SK-N-SH (cell line): ENCODE measurements at regions not wholly inside any gene's neighbourhood (a gene's known extent, or its start where the extent isn't known, plus 50 kb on each side); places are given as distances from the start of the nearest gene placed in this dataset.

Source experiments
- CTCF ChIA-PET: fragments of 300-600, 350-600 bp; formaldehyde crosslinking; extraction: SDS; loops from one replicate; lab custom pipeline; 2021; lab: Yijun Ruan, JAX
- POLR2A ChIA-PET: fragments of 350-600 bp; sonication (Branson Sonifier 250); formaldehyde crosslinking; extraction: SDS; loops from one replicate; lab custom pipeline; 2020; ENCODE audit warnings: antibody characterized with exemption, inconsistent platforms; lab: Yijun Ruan, JAX
- DNase-seq: peaks from one replicate; pipeline ENCODE4 v3.0.0; 2012
- H2AFZ ChIP-seq: fragments of 200-600 bp; sonication (generic); 2 replicates; pipeline ENCODE4 v1.8.1; 2016; ENCODE audit warnings: antibody characterized with exemption, mild to moderate bottlenecking, low read depth
- H3F3A ChIP-seq: fragments of 200-600 bp; sonication (generic); replicated peaks from 2 replicates; pipeline ENCODE3; 2016; ENCODE audit warnings: antibody characterized with exemption, mild to moderate bottlenecking; ENCODE audit not compliant: insufficient read depth
- H3K27ac ChIP-seq, 2 experiments: fragments of 200-500 bp in 1 of 2; fragments of 200-600 bp in 1 of 2; sonication (Bioruptor generic) in 1 of 2; sonication (generic), shearing (Covaris generic) in 1 of 2; 2 replicates each; pipeline versions ENCODE4 v1.5.1 to v1.6.1; 2014 to 2016; ENCODE audit warnings: low read depth in 2 of 2, inconsistent platforms in 1 of 2, low read length in 1 of 2, mild to moderate bottlenecking in 1 of 2, mixed read lengths in 1 of 2
- H3K27me3 ChIP-seq: fragments of 200-600 bp; sonication (generic), shearing (Covaris generic); 2 replicates; pipeline ENCODE4 v1.6.1; 2016; ENCODE audit warnings: mixed run types; ENCODE audit not compliant: insufficient read depth
- H3K36me3 ChIP-seq, 2 experiments: fragments of 200-500 bp in 1 of 2; fragments of 200-600 bp in 1 of 2; sonication (Bioruptor generic) in 1 of 2; sonication (generic) in 1 of 2; replicated peaks in 1 of 2; 2 replicates each; pipeline versions ENCODE3 to v1.5.1; 2014 to 2016; ENCODE audit warnings: low read length in 1 of 2, mild to moderate bottlenecking in 1 of 2; ENCODE audit not compliant: insufficient read depth in 2 of 2, control insufficient read depth in 1 of 2
- H3K4me1 ChIP-seq, 2 experiments: fragments of 200-500 bp in 1 of 2; fragments of 200-600 bp in 1 of 2; sonication (Bioruptor generic) in 1 of 2; sonication (generic), shearing (Covaris generic) in 1 of 2; 2 replicates each; pipeline versions ENCODE4 v1.5.1 to v1.6.1; 2014 to 2016; ENCODE audit warnings: low read depth in 1 of 2, low read length in 1 of 2, mixed run types in 1 of 2; ENCODE audit not compliant: insufficient read depth in 2 of 2, control insufficient read depth in 1 of 2
- H3K4me2 ChIP-seq: fragments of 200-600 bp; sonication (generic), shearing (Covaris generic); 2 replicates; pipeline ENCODE4 v1.6.1; 2017; ENCODE audit warnings: mixed run types
- H3K4me3 ChIP-seq, 2 experiments: fragments of 200-500 bp in 1 of 2; fragments of 200-600 bp in 1 of 2; sonication (Bioruptor generic) in 1 of 2; sonication (generic), shearing (Covaris generic) in 1 of 2; 2 replicates each; pipeline versions ENCODE4 v1.5.1 to v1.8.1; 2014 to 2016; ENCODE audit warnings: low read depth in 2 of 2, inconsistent platforms in 1 of 2, low read length in 1 of 2, mild to moderate bottlenecking in 1 of 2, mixed read lengths in 1 of 2, moderate library complexity in 1 of 2
- H3K79me2 ChIP-seq: fragments of 200-600 bp; sonication (generic); 2 replicates; pipeline ENCODE4 v1.8.1; 2017; ENCODE audit warnings: mild to moderate bottlenecking; ENCODE audit not compliant: insufficient read depth
- H3K9ac ChIP-seq: fragments of 200-600 bp; sonication (generic); 2 replicates; pipeline ENCODE4 v1.6.1; 2017; ENCODE audit warnings: mixed run types
- H3K9me2 ChIP-seq: fragments of 200-600 bp; sonication (generic); 2 replicates; pipeline ENCODE4 v1.6.1; 2017; ENCODE audit warnings: mixed run types
- H3K9me3 ChIP-seq: fragments of 200-600 bp; sonication (generic); 2 replicates; pipeline ENCODE4 v1.6.1; 2017; ENCODE audit warnings: mixed run types, mild to moderate bottlenecking, moderate library complexity
- H4K20me1 ChIP-seq: fragments of 200-600 bp; sonication (generic); 2 replicates; pipeline ENCODE4 v1.6.1; 2017; ENCODE audit warnings: mild to moderate bottlenecking, mixed run types; ENCODE audit not compliant: insufficient read depth
- ELF1 ChIP-seq: IDR thresholded peaks from 2 replicates; pipeline ENCODE4 v1.4.0; 2012
- EZH2phosphoT487 ChIP-seq: fragments of 200-600 bp; sonication (generic); IDR thresholded peaks from 2 replicates; pipeline ENCODE4 v1.6.1; 2017; ENCODE audit warnings: low read depth, mixed run types, mild to moderate bottlenecking, antibody characterized with exemption, moderate library complexity, borderline replicate concordance
- FOSL2 ChIP-seq: IDR thresholded peaks from 2 replicates; pipeline ENCODE4 v1.4.0; 2012; ENCODE audit warnings: low read depth, mild to moderate bottlenecking, moderate library complexity, borderline replicate concordance
- NRF1 ChIP-seq: IDR thresholded peaks from 2 replicates; pipeline ENCODE4 v1.6.1; 2012; ENCODE audit warnings: low read depth, mild to moderate bottlenecking, low read length
- RAD21 ChIP-seq: IDR thresholded peaks from 2 replicates; pipeline ENCODE4 v1.6.1; 2012; ENCODE audit warnings: mild to moderate bottlenecking, low read length
- SMC3 ChIP-seq: IDR thresholded peaks from 2 replicates; pipeline ENCODE4 v1.6.1; 2012; ENCODE audit warnings: low read depth, low read length, improper control_type of control experiment
- TAF1 ChIP-seq: IDR thresholded peaks from 2 replicates; pipeline ENCODE4 v1.6.1; 2012; ENCODE audit warnings: low read depth, mild to moderate bottlenecking, low read length, moderate library complexity, borderline replicate concordance
- TCF12 ChIP-seq: IDR thresholded peaks from 2 replicates; pipeline ENCODE4 v1.4.0; 2012
- YY1 ChIP-seq: IDR thresholded peaks from 2 replicates; pipeline ENCODE4 v1.4.0; 2012; ENCODE audit warnings: low read depth, mild to moderate bottlenecking
- WGBS: methylation state at CpG from one replicate; pipeline ENCODE4 v1.1.6; 2017; ENCODE audit warnings: low lambda C conversion rate; 5-methylcytosine and 5-hydroxymethylcytosine counted together
- TF ChIP-seq, protein P1 (sequence below): IDR thresholded peaks from 2 replicates; pipeline ENCODE4 v1.4.0; 2012; ENCODE audit warnings: low read depth, borderline replicate concordance
- TF ChIP-seq, protein P2 (sequence below): IDR thresholded peaks from 2 replicates; pipeline ENCODE4 v1.6.1; 2012; ENCODE audit warnings: mild to moderate bottlenecking, low read depth, low read length, moderate library complexity

DNA sequence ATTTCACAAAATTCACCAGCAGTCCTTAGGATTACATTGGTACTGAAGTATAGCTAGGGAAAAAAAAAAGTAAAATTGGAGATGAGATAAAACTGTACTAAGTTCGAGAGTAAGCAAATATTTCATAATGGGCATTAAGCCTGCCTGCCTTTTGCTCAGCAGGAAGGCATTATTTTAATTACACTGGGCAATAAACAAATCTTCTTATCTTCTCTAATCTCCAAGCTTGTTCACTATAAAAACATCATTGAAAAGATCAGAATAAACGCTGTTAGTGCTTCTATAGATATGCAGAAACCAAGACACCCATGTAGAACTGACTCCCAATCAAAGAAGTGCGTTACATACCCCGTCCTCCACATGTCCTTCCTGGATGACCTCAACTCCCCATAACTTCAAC is 174.2 kb upstream of the CHODL start:
- H3K36me3 ChIP-seq = no peaks in the 10 kb centered on the region
- H3F3A ChIP-seq = no peaks in the 10 kb centered on the region
- CTCF ChIA-PET = interaction anchor here (0.7 kb wide), 1 partner anchor 1113 kb away, joined by 3 read pairs; no protein-coding TSS in a partner anchor
- no peak overlapping the region for H3K27ac ChIP-seq
- H3K4me1 ChIP-seq = no peaks in the 10 kb centered on the region; a peak in 1 of 4 replicates
- H4K20me1 ChIP-seq = no peaks in the 10 kb centered on the region
- no peaks in the 10 kb centered on the region for H3K9me2 ChIP-seq
- no peaks in the 10 kb centered on the region for H3K9me3 ChIP-seq
- H2AFZ ChIP-seq = no peak overlapping the region
- no peaks in the 10 kb centered on the region for H3K27me3 ChIP-seq
- no peak overlapping the region for H3K4me2 ChIP-seq
- WGBS = 0% methylated on average over 4 of the region's 4 CpGs
- no peaks in the 10 kb centered on the region for H3K79me2 ChIP-seq
- TF ChIP-seq TAF1 (no peak), NRF1 (no peak), YY1 (no peak), EZH2phosphoT487 (no peak), ELF1 (no peak), TCF12 (no peak), SMC3 (no peak), RAD21 (no peak)
- TF ChIP-seq, protein P1, sequence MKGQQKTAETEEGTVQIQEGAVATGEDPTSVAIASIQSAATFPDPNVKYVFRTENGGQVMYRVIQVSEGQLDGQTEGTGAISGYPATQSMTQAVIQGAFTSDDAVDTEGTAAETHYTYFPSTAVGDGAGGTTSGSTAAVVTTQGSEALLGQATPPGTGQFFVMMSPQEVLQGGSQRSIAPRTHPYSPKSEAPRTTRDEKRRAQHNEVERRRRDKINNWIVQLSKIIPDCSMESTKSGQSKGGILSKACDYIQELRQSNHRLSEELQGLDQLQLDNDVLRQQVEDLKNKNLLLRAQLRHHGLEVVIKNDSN = no peak
- TF ChIP-seq, protein P2, sequence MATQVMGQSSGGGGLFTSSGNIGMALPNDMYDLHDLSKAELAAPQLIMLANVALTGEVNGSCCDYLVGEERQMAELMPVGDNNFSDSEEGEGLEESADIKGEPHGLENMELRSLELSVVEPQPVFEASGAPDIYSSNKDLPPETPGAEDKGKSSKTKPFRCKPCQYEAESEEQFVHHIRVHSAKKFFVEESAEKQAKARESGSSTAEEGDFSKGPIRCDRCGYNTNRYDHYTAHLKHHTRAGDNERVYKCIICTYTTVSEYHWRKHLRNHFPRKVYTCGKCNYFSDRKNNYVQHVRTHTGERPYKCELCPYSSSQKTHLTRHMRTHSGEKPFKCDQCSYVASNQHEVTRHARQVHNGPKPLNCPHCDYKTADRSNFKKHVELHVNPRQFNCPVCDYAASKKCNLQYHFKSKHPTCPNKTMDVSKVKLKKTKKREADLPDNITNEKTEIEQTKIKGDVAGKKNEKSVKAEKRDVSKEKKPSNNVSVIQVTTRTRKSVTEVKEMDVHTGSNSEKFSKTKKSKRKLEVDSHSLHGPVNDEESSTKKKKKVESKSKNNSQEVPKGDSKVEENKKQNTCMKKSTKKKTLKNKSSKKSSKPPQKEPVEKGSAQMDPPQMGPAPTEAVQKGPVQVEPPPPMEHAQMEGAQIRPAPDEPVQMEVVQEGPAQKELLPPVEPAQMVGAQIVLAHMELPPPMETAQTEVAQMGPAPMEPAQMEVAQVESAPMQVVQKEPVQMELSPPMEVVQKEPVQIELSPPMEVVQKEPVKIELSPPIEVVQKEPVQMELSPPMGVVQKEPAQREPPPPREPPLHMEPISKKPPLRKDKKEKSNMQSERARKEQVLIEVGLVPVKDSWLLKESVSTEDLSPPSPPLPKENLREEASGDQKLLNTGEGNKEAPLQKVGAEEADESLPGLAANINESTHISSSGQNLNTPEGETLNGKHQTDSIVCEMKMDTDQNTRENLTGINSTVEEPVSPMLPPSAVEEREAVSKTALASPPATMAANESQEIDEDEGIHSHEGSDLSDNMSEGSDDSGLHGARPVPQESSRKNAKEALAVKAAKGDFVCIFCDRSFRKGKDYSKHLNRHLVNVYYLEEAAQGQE = no peak
- TF ChIP-seq, all 33 proteins: peak for 0
- H3K9ac ChIP-seq = no peak overlapping the region
- POLR2A ChIA-PET = no interaction called here
- H3K4me3 ChIP-seq = no peak overlapping the region
- DNase-seq = no peak

DNA sequence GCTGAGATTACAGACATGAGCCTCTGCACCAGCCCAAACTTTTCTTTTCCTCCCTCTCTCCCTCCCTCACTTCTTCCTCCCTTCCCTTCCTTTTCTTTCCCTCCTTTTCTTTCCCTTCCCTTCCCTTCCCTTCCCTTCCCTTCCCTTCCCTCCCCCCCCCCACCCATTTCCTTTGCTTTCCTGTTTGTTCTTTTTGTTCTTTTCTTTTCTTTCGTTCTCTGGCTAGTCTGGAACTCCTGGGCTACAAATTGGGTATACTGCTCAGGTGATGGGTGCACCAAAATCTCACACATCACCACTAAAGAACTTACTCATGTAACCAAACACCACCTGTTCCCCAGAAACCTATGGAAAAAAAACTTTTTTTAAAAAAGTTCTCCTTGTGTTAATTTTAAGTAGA is 174.8 kb upstream of the CHODL start:
- Histone ChIP-seq H3K9ac (no peak overlapping the region), H4K20me1 (no peaks in the 10 kb centered on the region), H3K27ac (no peak overlapping the region), H3K36me3 (no peaks in the 10 kb centered on the region), H3K27me3 (no peaks in the 10 kb centered on the region)
- no peak for TF ChIP-seq FOSL2
- TF ChIP-seq, all 33 proteins: peak for 0
- CTCF ChIA-PET = interaction anchor here (0.7 kb wide), 1 partner anchor 1113 kb away, joined by 3 read pairs; no protein-coding TSS in a partner anchor
- H3K4me2 ChIP-seq = no peak overlapping the region
- POLR2A ChIA-PET = no interaction called here
- no peaks in the 10 kb centered on the region for H3K9me3 ChIP-seq
- no peaks in the 10 kb centered on the region for H3F3A ChIP-seq
- 0% methylated on average over 1 of the region's 1 CpG for WGBS
- no peak overlapping the region for H3K4me3 ChIP-seq
- H3K4me1 ChIP-seq = no peaks in the 10 kb centered on the region; a peak in 1 of 4 replicates
- no peaks in the 10 kb centered on the region for H3K9me2 ChIP-seq
- no peaks in the 10 kb centered on the region for H3K79me2 ChIP-seq
- no peak for DNase-seq
- H2AFZ ChIP-seq = no peak overlapping the region
